Prostate gland (tissue), 2 donors: ENCODE measurements at regions not wholly inside any gene's neighbourhood (a gene's known extent, or its start where the extent isn't known, plus 50 kb on each side); places are given as distances from the start of the nearest gene placed in this dataset.

ENCODE experiments used
- POLR2A ChIP-seq: fragments of 450-650 bp; IDR thresholded peaks from one replicate; pipeline ENCODE4 v1.6.1; 2016; ENCODE audit warnings: antibody characterized with exemption, mild to moderate bottlenecking
- TF ChIP-seq, protein P1 (sequence below), 4 experiments: fragments of 200-600 bp in 2 of 4; fragments of 450-650 bp in 2 of 4; sonication (generic) in 2 of 4; IDR thresholded peaks; 1 replicate in 3 of 4; 2 replicates in 1 of 4; pipeline ENCODE4 v1.5.1; 2016 to 2019; ENCODE audit warnings: antibody characterized with exemption in 4 of 4, mild to moderate bottlenecking in 2 of 4, moderate library complexity in 2 of 4

GRCh38 chr1:4137621-4138415 is 237.7 kb upstream of the C1orf174 start:
- TF ChIP-seq, protein P1, sequence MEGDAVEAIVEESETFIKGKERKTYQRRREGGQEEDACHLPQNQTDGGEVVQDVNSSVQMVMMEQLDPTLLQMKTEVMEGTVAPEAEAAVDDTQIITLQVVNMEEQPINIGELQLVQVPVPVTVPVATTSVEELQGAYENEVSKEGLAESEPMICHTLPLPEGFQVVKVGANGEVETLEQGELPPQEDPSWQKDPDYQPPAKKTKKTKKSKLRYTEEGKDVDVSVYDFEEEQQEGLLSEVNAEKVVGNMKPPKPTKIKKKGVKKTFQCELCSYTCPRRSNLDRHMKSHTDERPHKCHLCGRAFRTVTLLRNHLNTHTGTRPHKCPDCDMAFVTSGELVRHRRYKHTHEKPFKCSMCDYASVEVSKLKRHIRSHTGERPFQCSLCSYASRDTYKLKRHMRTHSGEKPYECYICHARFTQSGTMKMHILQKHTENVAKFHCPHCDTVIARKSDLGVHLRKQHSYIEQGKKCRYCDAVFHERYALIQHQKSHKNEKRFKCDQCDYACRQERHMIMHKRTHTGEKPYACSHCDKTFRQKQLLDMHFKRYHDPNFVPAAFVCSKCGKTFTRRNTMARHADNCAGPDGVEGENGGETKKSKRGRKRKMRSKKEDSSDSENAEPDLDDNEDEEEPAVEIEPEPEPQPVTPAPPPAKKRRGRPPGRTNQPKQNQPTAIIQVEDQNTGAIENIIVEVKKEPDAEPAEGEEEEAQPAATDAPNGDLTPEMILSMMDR (IDR thresholded peaks at IDR 0.05) = no peak
- no peak for TF ChIP-seq POLR2A
